Caco-2 (cell line): ENCODE measurements at regions not wholly inside any gene's neighbourhood (a gene's known extent, or its start where the extent isn't known, plus 50 kb on each side); places are given as distances from the start of the nearest gene placed in this dataset.
"Not testable (repeated sequence)": the region's sequence is repeated elsewhere in the genome, so short reads cannot be mapped to it uniquely, and the experiment has no call there.

ENCODE experiments used
- BruUV-seq: library from RNA; stranded (reverse); fragments of 400-500 nt; replicated peaks from 2 replicates; lab custom pipeline; 2021; lab: Mats Ljungman, UMichigan
- CTCF ChIA-PET: fragments of 300-600 bp; sonication (Branson Sonifier 250); formaldehyde crosslinking; loops from one replicate; lab custom pipeline; 2022; ENCODE audit warnings: antibody characterized with exemption; lab: Charles Lee
- POLR2A ChIA-PET: fragments of 300-600 bp; sonication (Branson Sonifier 250); formaldehyde crosslinking; loops from one replicate; lab custom pipeline; 2022; ENCODE audit warnings: antibody characterized with exemption; lab: Charles Lee
- DNase-seq, 2 experiments: peaks; one replicate each; pipeline versions ENCODE4 v3.0.0 to v3.0.0-alpha.2; 2020 to 2022
- H3K27me3 ChIP-seq: replicated peaks from 2 replicates; pipeline ENCODE4 v1.6.0; 2011; ENCODE audit warnings: low read length; ENCODE audit not compliant: control insufficient read depth, insufficient read depth
- H3K36me3 ChIP-seq: 2 replicates; pipeline ENCODE4 v1.5.1; 2011; ENCODE audit warnings: low read length; ENCODE audit not compliant: control insufficient read depth, insufficient read depth
- H3K4me1 ChIP-seq: fragments of 250-450 bp; sonication (Bioruptor Pico); 2 replicates; pipeline ENCODE4 v1.5.1; 2020; ENCODE audit warnings: mild to moderate bottlenecking
- H3K4me3 ChIP-seq: 2 replicates; pipeline ENCODE4 v1.5.1; 2011; ENCODE audit warnings: low read depth, mild to moderate bottlenecking, control low read depth, low read length
- H3K9me3 ChIP-seq: fragments of 250-450 bp; sonication (Bioruptor Pico); 2 replicates; pipeline ENCODE4 v1.5.1; 2020; ENCODE audit warnings: mild to moderate bottlenecking, moderate library complexity
- H3K27ac Mint-ChIP-seq: one replicate; pipeline ENCODE4 v1.8.0; 2022; ENCODE audit warnings: mixed read lengths; ENCODE audit not compliant: unreplicated experiment
- H3K27me3 Mint-ChIP-seq: one replicate; pipeline ENCODE4 v1.8.0; 2022; ENCODE audit warnings: mixed read lengths; ENCODE audit not compliant: insufficient read depth, unreplicated experiment
- H3K36me3 Mint-ChIP-seq: one replicate; pipeline ENCODE4 v1.8.0; 2022; ENCODE audit warnings: mild to moderate bottlenecking, mixed read lengths; ENCODE audit not compliant: insufficient read depth, unreplicated experiment
- H3K4me1 Mint-ChIP-seq: one replicate; pipeline ENCODE4 v1.8.0; 2022; ENCODE audit warnings: low read depth, mixed read lengths; ENCODE audit not compliant: unreplicated experiment
- H3K4me3 Mint-ChIP-seq: one replicate; pipeline ENCODE4 v1.8.0; 2022; ENCODE audit warnings: mild to moderate bottlenecking, moderate library complexity, mixed read lengths; ENCODE audit not compliant: unreplicated experiment
- H3K9me3 Mint-ChIP-seq: one replicate; pipeline ENCODE4 v1.8.0; 2022; ENCODE audit warnings: mixed read lengths; ENCODE audit not compliant: unreplicated experiment
- CTCF ChIP-seq, 2 experiments: fragments of 200-600 bp in 1 of 2; IDR thresholded peaks; 1 replicate in 1 of 2; 2 replicates in 1 of 2; pipeline versions ENCODE4 v1.5.1 to v1.8.0; 2011 to 2022; ENCODE audit warnings: antibody characterized with exemption in 1 of 2, control low read depth in 1 of 2, inconsistent platforms in 1 of 2, low read depth in 1 of 2, low read length in 1 of 2, mild to moderate bottlenecking in 1 of 2, moderate library complexity in 1 of 2; ENCODE audit not compliant: insufficient read depth in 1 of 2, severe bottlenecking in 1 of 2, unreplicated experiment in 1 of 2
- intact Hi-C: fragments of 100-400 bp; cut with micrococcal nuclease; formaldehyde crosslinking; loops from one replicate; pipeline ENCODE4 v1.10.0; 2022; ENCODE audit not compliant: unreplicated experiment

- no peaks in the 10 kb centered on the region for H3K36me3 ChIP-seq
- Mint-ChIP-seq H3K36me3 (no peaks in the 10 kb centered on the region), H3K27me3 (no peaks in the 10 kb centered on the region), H3K4me3 (no peak overlapping the region), H3K4me1 (no peaks in the 10 kb centered on the region), H3K27ac (no peak overlapping the region), H3K9me3 (peaks cover 25% of the 10 kb centered on the region)
- no peak overlapping the region for H3K4me3 ChIP-seq
- intact Hi-C loops: no loop called here
- ChIA-PET POLR2A (no interaction called here), CTCF (no interaction called here)
- H3K27me3 ChIP-seq: no peaks in the 10 kb centered on the region
- H3K4me1 ChIP-seq: no peaks in the 10 kb centered on the region
- no peak for TF ChIP-seq CTCF (IDR thresholded peaks at IDR 0.05; ENCODE audit: insufficient read depth in 1 of 2, low read depth in 1 of 2, low read length in 1 of 2, severe bottlenecking in 1 of 2, unreplicated experiment in 1 of 2)
- no TSS peak for BruUV-seq
- H3K9me3 ChIP-seq: no peaks in the 10 kb centered on the region
- no peak for DNase-seq
These were observed 396.1 kb downstream of the ZNF33B start for GRCh38 chr10:42242135-42242805.

GRCh38 chr10:42236401-42236800, 402.0 kb downstream of the ZNF33B start:
- BruUV-seq, H3K9me3 ChIP-seq, H3K4me3 Mint-ChIP-seq, H3K36me3 Mint-ChIP-seq, CTCF ChIA-PET, H3K4me1 ChIP-seq, H3K27me3 ChIP-seq, H3K27ac Mint-ChIP-seq, DNase-seq, H3K4me1 Mint-ChIP-seq, H3K9me3 Mint-ChIP-seq, POLR2A ChIA-PET, H3K27me3 Mint-ChIP-seq, H3K36me3 ChIP-seq, intact Hi-C loops, H3K4me3 ChIP-seq: not testable (repeated sequence)

- CTCF ChIA-PET, H3K9me3 ChIP-seq, BruUV-seq, DNase-seq, intact Hi-C loops, H3K4me1 ChIP-seq, H3K9me3 Mint-ChIP-seq, H3K36me3 ChIP-seq, H3K27me3 Mint-ChIP-seq, H3K36me3 Mint-ChIP-seq, H3K4me3 Mint-ChIP-seq, H3K27me3 ChIP-seq, POLR2A ChIA-PET, H3K4me3 ChIP-seq, H3K27ac Mint-ChIP-seq, H3K4me1 Mint-ChIP-seq: not testable (repeated sequence)
These were observed 402.6 kb downstream of the ZNF33B start for GRCh38 chr10:42235736-42236135.

- H3K4me3 Mint-ChIP-seq, H3K36me3 Mint-ChIP-seq, H3K4me3 ChIP-seq, H3K4me1 ChIP-seq, H3K4me1 Mint-ChIP-seq, H3K9me3 ChIP-seq, H3K27ac Mint-ChIP-seq, CTCF ChIA-PET, DNase-seq, BruUV-seq, H3K27me3 ChIP-seq, H3K9me3 Mint-ChIP-seq, H3K36me3 ChIP-seq, POLR2A ChIA-PET, H3K27me3 Mint-ChIP-seq, intact Hi-C loops: not testable (repeated sequence)
These were observed 403.1 kb downstream of the ZNF33B start for GRCh38 chr10:42235241-42235640.

GRCh38 chr10:42234506-42234905, 403.9 kb downstream of the ZNF33B start:
- H3K4me3 ChIP-seq, BruUV-seq, H3K27me3 ChIP-seq, H3K4me1 Mint-ChIP-seq, DNase-seq, H3K4me1 ChIP-seq, H3K36me3 ChIP-seq, H3K9me3 Mint-ChIP-seq, H3K27ac Mint-ChIP-seq, intact Hi-C loops, H3K9me3 ChIP-seq, H3K36me3 Mint-ChIP-seq, H3K27me3 Mint-ChIP-seq, CTCF ChIA-PET, POLR2A ChIA-PET, H3K4me3 Mint-ChIP-seq: not testable (repeated sequence)

- DNase-seq, H3K4me3 Mint-ChIP-seq, POLR2A ChIA-PET, H3K27me3 ChIP-seq, CTCF ChIA-PET, intact Hi-C loops, H3K27ac Mint-ChIP-seq, H3K4me1 ChIP-seq, H3K36me3 ChIP-seq, BruUV-seq, H3K9me3 Mint-ChIP-seq, H3K4me1 Mint-ChIP-seq, H3K36me3 Mint-ChIP-seq, H3K27me3 Mint-ChIP-seq, H3K9me3 ChIP-seq, H3K4me3 ChIP-seq: not testable (repeated sequence)
These were observed 404.7 kb downstream of the ZNF33B start for GRCh38 chr10:42233461-42234206.
